Prostate gland (tissue), 2 donors: ENCODE measurements at regions not wholly inside any gene's neighbourhood (a gene's known extent, or its start where the extent isn't known, plus 50 kb on each side); places are given as distances from the start of the nearest gene placed in this dataset.

ENCODE experiments used
- DNase-seq: peaks from one replicate; pipeline ENCODE4 v3.0.0-alpha.2; 2019; ENCODE audit warnings: low spot score
- H3K27ac ChIP-seq, 2 donors: fragments of 200-600 bp; sonication (generic); 2 replicates each; pipeline ENCODE4 v1.5.1; 2017 to 2019
- H3K27me3 ChIP-seq: fragments of 200-600 bp; sonication (generic); replicated peaks from 2 replicates; pipeline ENCODE4 v1.5.1; 2019; ENCODE audit not compliant: insufficient read depth
- H3K36me3 ChIP-seq, 2 donors: fragments of 200-600 bp; sonication (generic); 1 replicate in 1 of 2; 2 replicates in 1 of 2; pipeline versions ENCODE4 v1.5.1 to v1.8.1; 2017 to 2019
- H3K4me1 ChIP-seq: fragments of 200-600 bp; sonication (generic); replicated peaks from 2 replicates; pipeline ENCODE4 v1.5.1; 2019
- H3K4me3 ChIP-seq, 2 donors: fragments of 200-600 bp; sonication (generic); 2 replicates each; pipeline ENCODE4 v1.5.1; 2017 to 2019
- H3K9me3 ChIP-seq: fragments of 200-600 bp; sonication (generic); 2 replicates; pipeline ENCODE4 v1.5.1; 2017
- POLR2A ChIP-seq: fragments of 450-650 bp; IDR thresholded peaks from one replicate; pipeline ENCODE4 v1.6.1; 2016; ENCODE audit warnings: antibody characterized with exemption, mild to moderate bottlenecking
- POLR2AphosphoS5 ChIP-seq: sonication (generic); formaldehyde crosslinking; IDR thresholded peaks from one replicate; pipeline ENCODE4 v1.6.1; 2017; ENCODE audit warnings: antibody characterized with exemption
- WGBS: methylation state at CpG from one replicate; pipeline ENCODE4 v1.1.5; 2018; 5-methylcytosine and 5-hydroxymethylcytosine counted together
- intact Hi-C: fragments of 100-400 bp; cut with DNase I; formaldehyde crosslinking; loops from one replicate; pipeline ENCODE4 v1.14.2; 2022
- TF ChIP-seq, protein P1 (sequence below), 4 experiments: fragments of 200-600 bp in 2 of 4; fragments of 450-650 bp in 2 of 4; sonication (generic) in 2 of 4; IDR thresholded peaks; 1 replicate in 3 of 4; 2 replicates in 1 of 4; pipeline ENCODE4 v1.5.1; 2016 to 2019; ENCODE audit warnings: antibody characterized with exemption in 4 of 4, mild to moderate bottlenecking in 2 of 4, moderate library complexity in 2 of 4

DNA sequence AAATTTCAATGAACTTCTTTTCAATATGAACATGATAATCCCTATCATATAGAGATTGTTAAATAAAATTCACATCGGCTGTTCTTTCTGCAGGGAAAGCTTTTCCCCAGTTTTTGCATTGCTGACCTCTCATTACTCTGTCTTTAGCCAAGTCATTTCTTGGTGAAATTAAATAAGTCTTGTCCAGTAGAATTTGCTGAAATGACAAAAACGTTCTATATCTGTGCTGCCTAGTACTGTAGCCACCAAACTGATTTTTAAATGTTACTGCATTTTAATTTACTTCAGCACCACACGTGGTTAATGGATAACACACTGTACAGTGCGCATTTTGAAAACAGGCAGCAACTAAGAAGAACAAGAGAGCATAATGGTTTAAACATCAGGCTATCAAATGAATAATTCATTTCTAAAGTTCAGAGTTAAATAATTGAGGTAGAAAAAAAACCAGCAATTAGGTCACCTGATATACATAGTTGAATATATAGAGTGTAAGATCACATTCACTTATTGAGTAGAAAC, 178.9 kb downstream of the LIG4 start:
- DNase-seq: no peak
- WGBS: 82% methylated on average over 4 of the region's 4 CpGs
- TF ChIP-seq POLR2AphosphoS5: no peak
- no peak for TF ChIP-seq POLR2A
- TF ChIP-seq, protein P1, sequence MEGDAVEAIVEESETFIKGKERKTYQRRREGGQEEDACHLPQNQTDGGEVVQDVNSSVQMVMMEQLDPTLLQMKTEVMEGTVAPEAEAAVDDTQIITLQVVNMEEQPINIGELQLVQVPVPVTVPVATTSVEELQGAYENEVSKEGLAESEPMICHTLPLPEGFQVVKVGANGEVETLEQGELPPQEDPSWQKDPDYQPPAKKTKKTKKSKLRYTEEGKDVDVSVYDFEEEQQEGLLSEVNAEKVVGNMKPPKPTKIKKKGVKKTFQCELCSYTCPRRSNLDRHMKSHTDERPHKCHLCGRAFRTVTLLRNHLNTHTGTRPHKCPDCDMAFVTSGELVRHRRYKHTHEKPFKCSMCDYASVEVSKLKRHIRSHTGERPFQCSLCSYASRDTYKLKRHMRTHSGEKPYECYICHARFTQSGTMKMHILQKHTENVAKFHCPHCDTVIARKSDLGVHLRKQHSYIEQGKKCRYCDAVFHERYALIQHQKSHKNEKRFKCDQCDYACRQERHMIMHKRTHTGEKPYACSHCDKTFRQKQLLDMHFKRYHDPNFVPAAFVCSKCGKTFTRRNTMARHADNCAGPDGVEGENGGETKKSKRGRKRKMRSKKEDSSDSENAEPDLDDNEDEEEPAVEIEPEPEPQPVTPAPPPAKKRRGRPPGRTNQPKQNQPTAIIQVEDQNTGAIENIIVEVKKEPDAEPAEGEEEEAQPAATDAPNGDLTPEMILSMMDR (IDR thresholded peaks at IDR 0.05): no peak

DNA sequence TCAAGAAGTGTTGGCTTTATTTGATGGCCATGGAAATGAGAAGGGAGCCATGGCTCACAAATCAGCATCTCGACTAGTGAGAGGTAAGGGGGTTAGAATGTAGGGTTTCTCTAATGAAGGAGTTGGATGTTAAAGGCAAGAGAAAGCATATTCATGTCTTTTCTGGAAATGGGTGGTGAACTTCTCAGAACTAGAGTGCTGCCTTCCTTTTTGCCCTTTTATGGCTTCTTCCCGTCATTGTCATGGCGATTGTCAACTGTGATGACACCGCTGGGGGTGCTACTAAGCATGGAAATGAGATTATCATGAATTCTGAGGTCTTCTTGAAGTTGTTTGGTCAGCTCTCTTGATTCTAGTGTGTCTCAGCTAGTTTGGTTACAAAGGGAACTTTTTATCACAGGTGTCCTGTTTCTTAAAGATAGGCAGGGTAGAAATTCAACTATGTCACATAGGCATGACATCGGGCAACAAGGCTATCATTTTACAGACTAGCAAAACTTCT, 180.4 kb downstream of the LIG4 start:
- TF ChIP-seq, protein P1 (IDR thresholded peaks at IDR 0.05): no peak
- TF ChIP-seq POLR2AphosphoS5 (no peak), POLR2A (no peak)
- 82% methylated on average over 5 of the region's 5 CpGs for WGBS
- intact Hi-C loops: no loop called here
- H3K4me1 ChIP-seq: no peaks in the 10 kb centered on the region
- no peaks in the 10 kb centered on the region for H3K27me3 ChIP-seq
- no peak for DNase-seq
- H3K4me3 ChIP-seq: no peak overlapping the region
- H3K36me3 ChIP-seq: no peaks in the 10 kb centered on the region
- H3K27ac ChIP-seq: no peak overlapping the region
- no peaks in the 10 kb centered on the region for H3K9me3 ChIP-seq

More for the DNA sequence above, 178.9 kb downstream of the LIG4 start:
- Histone ChIP-seq H3K27me3 (no peaks in the 10 kb centered on the region), H3K9me3 (no peaks in the 10 kb centered on the region), H3K27ac (no peak overlapping the region), H3K4me3 (no peak overlapping the region), H3K4me1 (no peaks in the 10 kb centered on the region), H3K36me3 (no peaks in the 10 kb centered on the region)
- intact Hi-C loops: no loop called here

DNA sequence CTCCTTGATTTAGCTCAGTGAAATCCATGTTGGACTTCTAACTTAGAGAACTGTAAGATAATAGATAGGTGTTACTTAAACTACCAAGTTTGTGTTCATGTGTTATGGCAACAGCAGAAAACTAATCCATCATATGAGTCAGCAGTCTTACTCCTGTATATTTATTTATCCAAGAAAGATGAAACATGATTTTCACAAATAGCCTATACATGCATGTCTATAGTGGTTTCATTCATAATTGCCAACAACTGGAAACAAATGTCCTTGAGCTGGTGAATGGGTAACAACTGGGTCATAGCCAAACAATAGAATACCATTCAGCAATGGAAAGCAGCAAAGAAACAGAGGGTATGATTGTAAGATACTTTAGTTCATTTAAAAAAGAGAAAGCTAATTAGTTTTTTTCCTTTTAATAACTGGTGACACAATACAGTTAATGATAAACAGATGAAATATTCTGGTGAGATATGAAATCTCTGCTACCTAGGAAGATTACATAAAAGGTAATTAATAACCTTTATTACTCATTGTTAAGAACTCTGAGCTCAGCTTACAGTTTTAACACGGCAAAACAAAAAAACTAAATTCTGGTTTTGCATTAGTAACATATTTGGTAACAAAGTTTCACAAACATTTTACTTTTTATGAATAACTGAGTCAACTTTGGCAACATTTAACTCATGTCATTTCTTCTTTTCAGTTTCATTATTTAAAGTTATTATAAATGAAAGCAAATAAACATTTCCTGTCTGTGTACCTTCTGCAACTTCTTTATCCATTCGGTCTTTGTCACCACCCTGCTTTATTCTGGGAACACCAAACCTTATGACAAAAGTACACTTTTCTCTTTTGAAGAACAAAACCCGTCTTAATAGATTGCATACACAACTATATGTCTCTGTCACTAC, 181.3 kb downstream of the LIG4 start:
- WGBS: 54% methylated on average over 3 of the region's 3 CpGs
- DNase-seq: no peak
- Histone ChIP-seq H3K27ac (no peak overlapping the region), H3K4me1 (no peaks in the 10 kb centered on the region), H3K27me3 (no peaks in the 10 kb centered on the region), H3K36me3 (no peaks in the 10 kb centered on the region), H3K4me3 (no peak overlapping the region), H3K9me3 (no peaks in the 10 kb centered on the region)
- no peak for TF ChIP-seq POLR2A
- intact Hi-C loops: no loop called here

- no peaks in the 10 kb centered on the region for H3K4me1 ChIP-seq
- TF ChIP-seq POLR2A (no peak), POLR2AphosphoS5 (no peak)
- TF ChIP-seq, protein P1 (IDR thresholded peaks at IDR 0.05): no peak
- intact Hi-C loops: no loop called here
- 74% methylated on average over 5 of the region's 5 CpGs for WGBS
- H3K36me3 ChIP-seq: no peaks in the 10 kb centered on the region
- DNase-seq: no peak
- no peaks in the 10 kb centered on the region for H3K27me3 ChIP-seq
- no peak overlapping the region for H3K27ac ChIP-seq
- H3K4me3 ChIP-seq: no peak overlapping the region
- no peaks in the 10 kb centered on the region for H3K9me3 ChIP-seq
Observed at GRCh38 chr13:108031865-108032264, 183.5 kb downstream of the LIG4 start.

DNA sequence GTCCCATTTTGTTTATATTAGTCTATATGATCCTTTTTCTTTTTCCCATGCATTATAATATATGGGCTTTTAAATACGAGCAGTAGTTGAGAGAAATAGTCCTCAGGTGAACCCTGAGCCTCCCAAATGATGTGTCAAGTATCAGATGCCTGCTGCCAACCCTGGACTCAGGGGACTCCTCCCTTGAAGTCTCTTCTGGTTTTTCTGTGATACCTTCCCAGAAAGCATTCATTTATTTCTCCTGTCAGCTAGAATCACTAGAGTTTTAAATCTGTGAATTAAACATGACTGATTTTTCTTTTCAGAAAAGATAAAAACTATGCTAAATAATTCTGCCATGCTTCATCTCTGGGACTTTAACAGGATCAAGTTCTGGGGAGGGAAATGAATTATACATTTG, 184.6 kb downstream of the LIG4 start:
- Histone ChIP-seq H3K4me3 (no peak overlapping the region), H3K27ac (no peak overlapping the region), H3K36me3 (no peaks in the 10 kb centered on the region), H3K27me3 (no peaks in the 10 kb centered on the region), H3K9me3 (no peaks in the 10 kb centered on the region), H3K4me1 (no peaks in the 10 kb centered on the region)
- DNase-seq: no peak
- 51% methylated on average over 1 of the region's 1 CpG for WGBS
- intact Hi-C loops: no loop called here
- TF ChIP-seq, protein P1 (IDR thresholded peaks at IDR 0.05): no peak
- TF ChIP-seq POLR2A (no peak), POLR2AphosphoS5 (no peak)
